HFFc6 (cell line): ENCODE measurements at regions not wholly inside any gene's neighbourhood (a gene's known extent, or its start where the extent isn't known, plus 50 kb on each side); places are given as distances from the start of the nearest gene placed in this dataset.

ENCODE experiments used
- DNase-seq: peaks from one replicate; pipeline ENCODE4 v3.0.0-alpha.2; 2018
- H3K27ac Mint-ChIP-seq: 2 replicates; pipeline ENCODE4 v1.8.0; 2020; ENCODE audit warnings: mild to moderate bottlenecking, mixed read lengths
- H3K27me3 Mint-ChIP-seq: 2 replicates; pipeline ENCODE4 v1.8.0; 2021; ENCODE audit warnings: mild to moderate bottlenecking, moderate library complexity, mixed read lengths; ENCODE audit not compliant: insufficient read depth
- H3K36me3 Mint-ChIP-seq: 2 replicates; pipeline ENCODE4 v1.8.0; 2021; ENCODE audit warnings: low read depth, mixed read lengths
- H3K4me1 Mint-ChIP-seq: 2 replicates; pipeline ENCODE4 v1.8.0; 2020; ENCODE audit warnings: low read depth, mixed read lengths
- H3K4me3 Mint-ChIP-seq: 2 replicates; pipeline ENCODE4 v1.8.0; 2020; ENCODE audit warnings: mild to moderate bottlenecking, moderate library complexity, mixed read lengths
- H3K9me3 Mint-ChIP-seq: 2 replicates; pipeline ENCODE4 v1.8.0; 2020; ENCODE audit warnings: mild to moderate bottlenecking, mixed read lengths
- TF ChIP-seq, protein P1 (sequence below): fragments of 200-600 bp; sonication (generic); IDR thresholded peaks from 2 replicates; pipeline ENCODE4 v1.5.0; 2021; ENCODE audit warnings: antibody characterized with exemption, mild to moderate bottlenecking

GRCh38 chr13:55069746-55070145 lies 2041.1 kb downstream of the OLFM4 start:
- DNase-seq: no peak
- Mint-ChIP-seq H3K4me1 (no peaks in the 10 kb centered on the region), H3K4me3 (no peak overlapping the region), H3K27ac (no peak overlapping the region), H3K27me3 (no peaks in the 10 kb centered on the region), H3K36me3 (no peaks in the 10 kb centered on the region), H3K9me3 (peaks cover 16% of the 10 kb centered on the region; the same call in 1 of the 2 replicates)
- TF ChIP-seq, protein P1, sequence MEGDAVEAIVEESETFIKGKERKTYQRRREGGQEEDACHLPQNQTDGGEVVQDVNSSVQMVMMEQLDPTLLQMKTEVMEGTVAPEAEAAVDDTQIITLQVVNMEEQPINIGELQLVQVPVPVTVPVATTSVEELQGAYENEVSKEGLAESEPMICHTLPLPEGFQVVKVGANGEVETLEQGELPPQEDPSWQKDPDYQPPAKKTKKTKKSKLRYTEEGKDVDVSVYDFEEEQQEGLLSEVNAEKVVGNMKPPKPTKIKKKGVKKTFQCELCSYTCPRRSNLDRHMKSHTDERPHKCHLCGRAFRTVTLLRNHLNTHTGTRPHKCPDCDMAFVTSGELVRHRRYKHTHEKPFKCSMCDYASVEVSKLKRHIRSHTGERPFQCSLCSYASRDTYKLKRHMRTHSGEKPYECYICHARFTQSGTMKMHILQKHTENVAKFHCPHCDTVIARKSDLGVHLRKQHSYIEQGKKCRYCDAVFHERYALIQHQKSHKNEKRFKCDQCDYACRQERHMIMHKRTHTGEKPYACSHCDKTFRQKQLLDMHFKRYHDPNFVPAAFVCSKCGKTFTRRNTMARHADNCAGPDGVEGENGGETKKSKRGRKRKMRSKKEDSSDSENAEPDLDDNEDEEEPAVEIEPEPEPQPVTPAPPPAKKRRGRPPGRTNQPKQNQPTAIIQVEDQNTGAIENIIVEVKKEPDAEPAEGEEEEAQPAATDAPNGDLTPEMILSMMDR: no peak

- Mint-ChIP-seq H3K27me3 (no peaks in the 10 kb centered on the region), H3K9me3 (peaks cover 8% of the 10 kb centered on the region; the same call in 1 of the 2 replicates), H3K4me1 (no peaks in the 10 kb centered on the region), H3K4me3 (no peak overlapping the region), H3K27ac (no peak overlapping the region), H3K36me3 (no peaks in the 10 kb centered on the region)
- TF ChIP-seq, protein P1: no peak
- no peak for DNase-seq
Measured at GRCh38 chr13:55073000-55073399, 2044.4 kb downstream of the OLFM4 start.

- Mint-ChIP-seq H3K9me3 (peaks cover 44% of the 10 kb centered on the region), H3K36me3 (no peaks in the 10 kb centered on the region; the same call in 1 of the 2 replicates), H3K4me1 (no peaks in the 10 kb centered on the region), H3K27ac (no peak overlapping the region), H3K27me3 (peaks cover 1% of the 10 kb centered on the region), H3K4me3 (no peak overlapping the region)
- DNase-seq: no peak
- TF ChIP-seq, protein P1: no peak
Measured at GRCh38 chr13:55084630-55085029, 2056.0 kb downstream of the OLFM4 start.

DNA sequence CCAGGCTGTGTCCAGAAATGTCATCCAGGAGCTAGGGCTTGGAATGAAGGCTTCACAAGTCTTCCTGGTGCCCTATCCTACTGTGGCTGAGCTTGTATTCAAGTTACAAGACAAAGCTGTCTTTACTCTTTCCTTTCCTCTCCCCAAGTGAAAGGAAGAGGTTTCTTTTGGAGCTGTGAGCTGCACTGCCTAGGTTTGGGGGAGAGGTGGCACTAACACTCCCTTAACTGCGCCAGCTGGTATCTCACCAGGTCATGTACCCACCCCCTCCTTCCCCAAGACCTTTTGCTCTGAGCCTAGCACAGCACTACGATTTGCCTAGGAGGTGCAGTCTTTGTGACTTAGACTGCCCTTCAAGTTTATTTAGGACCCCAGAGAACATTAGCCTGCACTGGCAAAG lies 2053.6 kb upstream of the PRR20A start:
- H3K4me1 Mint-ChIP-seq: no peaks in the 10 kb centered on the region
- H3K36me3 Mint-ChIP-seq: no peaks in the 10 kb centered on the region; the same call in 1 of the 2 replicates
- H3K27ac Mint-ChIP-seq: no peak overlapping the region
- H3K4me3 Mint-ChIP-seq: no peak overlapping the region
- no peak for DNase-seq
- TF ChIP-seq, protein P1: no peak
- peaks cover 45% of the 10 kb centered on the region for H3K9me3 Mint-ChIP-seq
- peaks cover 1% of the 10 kb centered on the region for H3K27me3 Mint-ChIP-seq

DNA sequence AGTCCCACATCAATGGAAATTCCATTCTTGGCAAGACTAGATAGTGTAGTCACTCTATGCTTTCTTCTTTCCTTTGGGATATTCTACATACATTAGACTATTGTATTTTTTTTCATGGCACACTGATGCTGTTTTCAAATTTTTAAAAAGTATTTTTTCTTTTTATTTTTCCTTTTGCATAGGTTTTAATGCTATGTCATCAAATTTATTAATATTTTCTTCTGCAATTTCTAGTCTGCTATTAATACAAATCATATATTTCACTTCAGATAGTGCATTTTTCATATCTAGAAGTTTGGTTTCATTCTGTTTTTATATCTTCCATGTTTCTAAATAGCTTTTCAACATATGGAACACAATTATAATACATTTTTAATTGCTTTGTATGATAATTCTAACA lies 2050.1 kb upstream of the PRR20A start:
- peaks cover 1% of the 10 kb centered on the region; the same call in 1 of the 2 replicates for H3K27me3 Mint-ChIP-seq
- H3K9me3 Mint-ChIP-seq: peaks cover 34% of the 10 kb centered on the region
- H3K4me3 Mint-ChIP-seq: no peak overlapping the region
- TF ChIP-seq, protein P1: no peak
- H3K36me3 Mint-ChIP-seq: no peaks in the 10 kb centered on the region; the same call in 1 of the 2 replicates
- no peaks in the 10 kb centered on the region for H3K4me1 Mint-ChIP-seq
- no peak for DNase-seq
- H3K27ac Mint-ChIP-seq: no peak overlapping the region

GRCh38 chr13:55091172-55091571 lies 2049.5 kb upstream of the PRR20A start:
- peaks cover 1% of the 10 kb centered on the region; the same call in 1 of the 2 replicates for H3K27me3 Mint-ChIP-seq
- no peak overlapping the region for H3K27ac Mint-ChIP-seq
- no peak for DNase-seq
- TF ChIP-seq, protein P1: no peak
- H3K9me3 Mint-ChIP-seq: peaks cover 33% of the 10 kb centered on the region
- H3K4me3 Mint-ChIP-seq: no peak overlapping the region
- H3K4me1 Mint-ChIP-seq: no peaks in the 10 kb centered on the region
- no peaks in the 10 kb centered on the region; the same call in 1 of the 2 replicates for H3K36me3 Mint-ChIP-seq
